SK-N-SH (cell line): ENCODE measurements at regions not wholly inside any gene's neighbourhood (a gene's known extent, or its start where the extent isn't known, plus 50 kb on each side); places are given as distances from the start of the nearest gene placed in this dataset.

Experiments
- CTCF ChIA-PET: fragments of 300-600, 350-600 bp; formaldehyde crosslinking; extraction: SDS; loops from one replicate; lab custom pipeline; 2021; lab: Yijun Ruan, JAX
- POLR2A ChIA-PET: fragments of 350-600 bp; sonication (Branson Sonifier 250); formaldehyde crosslinking; extraction: SDS; loops from one replicate; lab custom pipeline; 2020; ENCODE audit warnings: antibody characterized with exemption, inconsistent platforms; lab: Yijun Ruan, JAX
- DNase-seq: peaks from one replicate; pipeline ENCODE4 v3.0.0; 2012
- H2AFZ ChIP-seq: fragments of 200-600 bp; sonication (generic); 2 replicates; pipeline ENCODE4 v1.8.1; 2016; ENCODE audit warnings: antibody characterized with exemption, mild to moderate bottlenecking, low read depth
- H3F3A ChIP-seq: fragments of 200-600 bp; sonication (generic); replicated peaks from 2 replicates; pipeline ENCODE3; 2016; ENCODE audit warnings: antibody characterized with exemption, mild to moderate bottlenecking; ENCODE audit not compliant: insufficient read depth
- H3K27ac ChIP-seq, 2 experiments: fragments of 200-500 bp in 1 of 2; fragments of 200-600 bp in 1 of 2; sonication (Bioruptor generic) in 1 of 2; sonication (generic), shearing (Covaris generic) in 1 of 2; 2 replicates each; pipeline versions ENCODE4 v1.5.1 to v1.6.1; 2014 to 2016; ENCODE audit warnings: low read depth in 2 of 2, inconsistent platforms in 1 of 2, low read length in 1 of 2, mild to moderate bottlenecking in 1 of 2, mixed read lengths in 1 of 2
- H3K27me3 ChIP-seq: fragments of 200-600 bp; sonication (generic), shearing (Covaris generic); 2 replicates; pipeline ENCODE4 v1.6.1; 2016; ENCODE audit warnings: mixed run types; ENCODE audit not compliant: insufficient read depth
- H3K36me3 ChIP-seq, 2 experiments: fragments of 200-500 bp in 1 of 2; fragments of 200-600 bp in 1 of 2; sonication (Bioruptor generic) in 1 of 2; sonication (generic) in 1 of 2; replicated peaks in 1 of 2; 2 replicates each; pipeline versions ENCODE3 to v1.5.1; 2014 to 2016; ENCODE audit warnings: low read length in 1 of 2, mild to moderate bottlenecking in 1 of 2; ENCODE audit not compliant: insufficient read depth in 2 of 2, control insufficient read depth in 1 of 2
- H3K4me1 ChIP-seq, 2 experiments: fragments of 200-500 bp in 1 of 2; fragments of 200-600 bp in 1 of 2; sonication (Bioruptor generic) in 1 of 2; sonication (generic), shearing (Covaris generic) in 1 of 2; 2 replicates each; pipeline versions ENCODE4 v1.5.1 to v1.6.1; 2014 to 2016; ENCODE audit warnings: low read depth in 1 of 2, low read length in 1 of 2, mixed run types in 1 of 2; ENCODE audit not compliant: insufficient read depth in 2 of 2, control insufficient read depth in 1 of 2
- H3K4me2 ChIP-seq: fragments of 200-600 bp; sonication (generic), shearing (Covaris generic); 2 replicates; pipeline ENCODE4 v1.6.1; 2017; ENCODE audit warnings: mixed run types
- H3K4me3 ChIP-seq, 2 experiments: fragments of 200-500 bp in 1 of 2; fragments of 200-600 bp in 1 of 2; sonication (Bioruptor generic) in 1 of 2; sonication (generic), shearing (Covaris generic) in 1 of 2; 2 replicates each; pipeline versions ENCODE4 v1.5.1 to v1.8.1; 2014 to 2016; ENCODE audit warnings: low read depth in 2 of 2, inconsistent platforms in 1 of 2, low read length in 1 of 2, mild to moderate bottlenecking in 1 of 2, mixed read lengths in 1 of 2, moderate library complexity in 1 of 2
- H3K79me2 ChIP-seq: fragments of 200-600 bp; sonication (generic); 2 replicates; pipeline ENCODE4 v1.8.1; 2017; ENCODE audit warnings: mild to moderate bottlenecking; ENCODE audit not compliant: insufficient read depth
- H3K9ac ChIP-seq: fragments of 200-600 bp; sonication (generic); 2 replicates; pipeline ENCODE4 v1.6.1; 2017; ENCODE audit warnings: mixed run types
- H3K9me2 ChIP-seq: fragments of 200-600 bp; sonication (generic); 2 replicates; pipeline ENCODE4 v1.6.1; 2017; ENCODE audit warnings: mixed run types
- H3K9me3 ChIP-seq: fragments of 200-600 bp; sonication (generic); 2 replicates; pipeline ENCODE4 v1.6.1; 2017; ENCODE audit warnings: mixed run types, mild to moderate bottlenecking, moderate library complexity
- H4K20me1 ChIP-seq: fragments of 200-600 bp; sonication (generic); 2 replicates; pipeline ENCODE4 v1.6.1; 2017; ENCODE audit warnings: mild to moderate bottlenecking, mixed run types; ENCODE audit not compliant: insufficient read depth
- CHD2 ChIP-seq: fragments of 150-350 bp; IDR thresholded peaks from 2 replicates; pipeline ENCODE4 v1.6.1; 2018; ENCODE audit warnings: low read length; ENCODE audit not compliant: partially characterized antibody
- CTCF ChIP-seq: fragments of 200-600 bp; sonication (generic); IDR thresholded peaks from 2 replicates; pipeline ENCODE4 v1.6.1; 2017; ENCODE audit warnings: antibody characterized with exemption, mild to moderate bottlenecking, moderate library complexity
- EZH2phosphoT487 ChIP-seq: fragments of 200-600 bp; sonication (generic); IDR thresholded peaks from 2 replicates; pipeline ENCODE4 v1.6.1; 2017; ENCODE audit warnings: low read depth, mixed run types, mild to moderate bottlenecking, antibody characterized with exemption, moderate library complexity, borderline replicate concordance
- FOSL2 ChIP-seq: IDR thresholded peaks from 2 replicates; pipeline ENCODE4 v1.4.0; 2012; ENCODE audit warnings: low read depth, mild to moderate bottlenecking, moderate library complexity, borderline replicate concordance
- FOXM1 ChIP-seq: IDR thresholded peaks from 2 replicates; pipeline ENCODE4 v1.4.0; 2012; ENCODE audit warnings: low read depth, mild to moderate bottlenecking
- GABPA ChIP-seq: IDR thresholded peaks from 2 replicates; pipeline ENCODE4 v1.4.0; 2012; ENCODE audit warnings: low read depth, mild to moderate bottlenecking
- GATA2 ChIP-seq: sonication (generic); formaldehyde crosslinking; IDR thresholded peaks from 2 replicates; pipeline ENCODE4 v1.5.0; 2020; ENCODE audit warnings: mild to moderate bottlenecking, missing genetic modification reagents
- IRF3 ChIP-seq: fragments of 150-350 bp; IDR thresholded peaks from 2 replicates; pipeline ENCODE4 v1.6.1; 2016; ENCODE audit warnings: mild to moderate bottlenecking, low read depth, low read length
- MAX ChIP-seq: IDR thresholded peaks from 2 replicates; pipeline ENCODE4 v1.4.0; 2012; ENCODE audit warnings: low read depth
- PBX3 ChIP-seq: IDR thresholded peaks from 2 replicates; pipeline ENCODE4; 2012
- RAD21 ChIP-seq: IDR thresholded peaks from 2 replicates; pipeline ENCODE4 v1.6.1; 2012; ENCODE audit warnings: mild to moderate bottlenecking, low read length
- RCOR1 ChIP-seq: fragments of 150-350 bp; IDR thresholded peaks from 2 replicates; pipeline ENCODE4 v1.6.1; 2017; ENCODE audit warnings: antibody characterized with exemption, low read length
- RFX5 ChIP-seq: IDR thresholded peaks from 2 replicates; pipeline ENCODE4 v1.6.1; 2012; ENCODE audit warnings: mild to moderate bottlenecking, improper control_type of control experiment, low read length
- SIN3A ChIP-seq: IDR thresholded peaks from 2 replicates; pipeline ENCODE4 v1.6.1; 2012; ENCODE audit warnings: low read depth, mild to moderate bottlenecking, low read length, moderate library complexity, borderline replicate concordance
- SMC3 ChIP-seq: IDR thresholded peaks from 2 replicates; pipeline ENCODE4 v1.6.1; 2012; ENCODE audit warnings: low read depth, low read length, improper control_type of control experiment
- TAF1 ChIP-seq: IDR thresholded peaks from 2 replicates; pipeline ENCODE4 v1.6.1; 2012; ENCODE audit warnings: low read depth, mild to moderate bottlenecking, low read length, moderate library complexity, borderline replicate concordance
- TEAD4 ChIP-seq: IDR thresholded peaks from 2 replicates; pipeline ENCODE4 v1.4.0; 2012; ENCODE audit warnings: mild to moderate bottlenecking, borderline replicate concordance; ENCODE audit not compliant: insufficient read depth
- USF1 ChIP-seq: IDR thresholded peaks from 2 replicates; pipeline ENCODE4 v1.4.0; 2012; ENCODE audit warnings: low read depth, borderline replicate concordance
- USF2 ChIP-seq: fragments of 150-350 bp; IDR thresholded peaks from 2 replicates; pipeline ENCODE4 v1.6.1; 2017; ENCODE audit warnings: antibody characterized with exemption, low read length, low read depth, borderline replicate concordance
- YY1 ChIP-seq: IDR thresholded peaks from 2 replicates; pipeline ENCODE4 v1.4.0; 2012; ENCODE audit warnings: low read depth, mild to moderate bottlenecking
- WGBS: methylation state at CpG from one replicate; pipeline ENCODE4 v1.1.6; 2017; ENCODE audit warnings: low lambda C conversion rate; 5-methylcytosine and 5-hydroxymethylcytosine counted together

GRCh38 chr2:19465978-19466377 is 107.6 kb upstream of the OSR1 start:
- Histone ChIP-seq H3K27ac (no peak overlapping the region), H3K9ac (no peak overlapping the region), H3K4me2 (no peak overlapping the region), H3K9me2 (no peaks in the 10 kb centered on the region), H3F3A (no peaks in the 10 kb centered on the region), H3K9me3 (no peaks in the 10 kb centered on the region), H3K27me3 (peaks cover 8% of the 10 kb centered on the region; the same call in 1 of the 2 replicates), H3K79me2 (no peaks in the 10 kb centered on the region), H4K20me1 (no peaks in the 10 kb centered on the region), H2AFZ (no peak overlapping the region), H3K36me3 (no peaks in the 10 kb centered on the region), H3K4me3 (no peak overlapping the region), H3K4me1 (no peaks in the 10 kb centered on the region)
- TF ChIP-seq SMC3 = no peak
- no peak for DNase-seq
- ChIA-PET POLR2A (no interaction called here), CTCF (no interaction called here)

- Histone ChIP-seq H3K4me1 (no peaks in the 10 kb centered on the region), H4K20me1 (no peaks in the 10 kb centered on the region), H3K4me3 (no peak overlapping the region), H3F3A (no peaks in the 10 kb centered on the region), H3K9me3 (no peaks in the 10 kb centered on the region), H3K27me3 (peaks cover 22% of the 10 kb centered on the region; the same call in 1 of the 2 replicates), H3K4me2 (no peak overlapping the region), H2AFZ (no peak overlapping the region), H3K9ac (no peak overlapping the region), H3K27ac (no peak overlapping the region), H3K9me2 (no peaks in the 10 kb centered on the region), H3K36me3 (no peaks in the 10 kb centered on the region), H3K79me2 (no peaks in the 10 kb centered on the region)
- DNase-seq = no peak
- POLR2A ChIA-PET = no interaction called here
- WGBS = 3% methylated on average over 2 of the region's 2 CpGs
- CTCF ChIA-PET = no interaction called here
- TF ChIP-seq EZH2phosphoT487 = no peak
- no peak for TF ChIP-seq MAX
- TF ChIP-seq GABPA = no peak
- no peak for TF ChIP-seq RCOR1
- no peak for TF ChIP-seq FOSL2
- no peak for TF ChIP-seq TEAD4
- TF ChIP-seq USF1 = no peak
- no peak for TF ChIP-seq IRF3
- TF ChIP-seq CHD2 = no peak
- no peak for TF ChIP-seq SIN3A
- no peak for TF ChIP-seq PBX3
- TF ChIP-seq FOXM1 = no peak
- TF ChIP-seq YY1 = no peak
- TF ChIP-seq TAF1 = no peak
- TF ChIP-seq RFX5 = no peak
- TF ChIP-seq RAD21 = no peak
- TF ChIP-seq GATA2 (CRISPR knock-in tag) = no peak
- TF ChIP-seq SMC3 = no peak
- TF ChIP-seq CTCF = no peak
- no peak for TF ChIP-seq USF2
Observed at GRCh38 chr2:19462256-19462645, 103.8 kb upstream of the OSR1 start.
